ENCODE measurements at regions not wholly inside any gene's neighbourhood (a gene's known extent, or its start where the extent isn't known, plus 50 kb on each side); places are given as distances from the start of the nearest gene placed in this dataset.

DNA sequence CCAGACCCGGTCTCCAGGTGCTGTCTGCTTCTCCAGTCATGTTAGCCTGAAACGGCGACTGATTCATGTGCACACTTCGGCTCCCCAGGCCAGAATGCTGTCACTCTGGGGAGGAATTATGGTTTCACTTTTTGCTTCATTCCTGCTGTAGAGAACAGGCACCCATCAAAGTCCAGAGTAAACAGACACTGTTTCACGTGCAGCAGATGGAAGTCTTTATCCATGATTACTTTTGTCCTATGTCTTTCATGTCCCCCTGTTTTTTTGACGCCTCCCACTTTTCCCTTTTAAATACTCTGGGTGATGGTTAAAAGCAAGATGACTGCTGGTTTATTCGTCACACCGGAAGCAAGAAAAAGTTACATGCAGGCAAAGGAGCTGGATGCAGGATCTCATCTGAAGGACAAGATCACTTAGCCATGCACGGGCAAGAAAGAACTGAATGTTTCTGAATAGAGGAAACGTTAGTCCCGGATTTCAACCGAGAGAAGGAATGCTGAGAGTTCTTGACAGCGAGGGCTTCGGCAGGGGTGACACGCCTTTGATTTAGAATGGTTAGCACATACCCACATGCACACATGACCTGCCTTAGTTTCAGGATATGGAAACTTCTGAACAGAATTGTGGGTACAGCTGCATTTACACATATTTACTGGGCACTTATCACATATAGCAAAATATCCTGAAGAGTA lies 250.0 kb upstream of the KLF6 start:
- Histone ChIP-seq H3K27me3 (ENCODE audit: insufficient read depth, poor library complexity, severe bottlenecking) (no peaks in the 10 kb centered on the region), H3K4me3 (replicated peaks; ENCODE audit: insufficient read depth, low read length) (no peak overlapping the region), H3K27ac (replicated peaks) (no peak overlapping the region)
- DNase-seq (ENCODE audit: low read depth in 1 of 2, low spot score in 1 of 2) = no peak
- TF ChIP-seq POLR2AphosphoS5 (IDR thresholded peaks at IDR 0.05; ENCODE audit: low read depth) = no peak
- TF ChIP-seq GABPA (IDR thresholded peaks at IDR 0.05; ENCODE audit: low read depth) = no peak
- TF ChIP-seq SPI1 (IDR thresholded peaks at IDR 0.05; ENCODE audit: borderline replicate concordance, low read depth) = no peak
- TF ChIP-seq, protein P1, sequence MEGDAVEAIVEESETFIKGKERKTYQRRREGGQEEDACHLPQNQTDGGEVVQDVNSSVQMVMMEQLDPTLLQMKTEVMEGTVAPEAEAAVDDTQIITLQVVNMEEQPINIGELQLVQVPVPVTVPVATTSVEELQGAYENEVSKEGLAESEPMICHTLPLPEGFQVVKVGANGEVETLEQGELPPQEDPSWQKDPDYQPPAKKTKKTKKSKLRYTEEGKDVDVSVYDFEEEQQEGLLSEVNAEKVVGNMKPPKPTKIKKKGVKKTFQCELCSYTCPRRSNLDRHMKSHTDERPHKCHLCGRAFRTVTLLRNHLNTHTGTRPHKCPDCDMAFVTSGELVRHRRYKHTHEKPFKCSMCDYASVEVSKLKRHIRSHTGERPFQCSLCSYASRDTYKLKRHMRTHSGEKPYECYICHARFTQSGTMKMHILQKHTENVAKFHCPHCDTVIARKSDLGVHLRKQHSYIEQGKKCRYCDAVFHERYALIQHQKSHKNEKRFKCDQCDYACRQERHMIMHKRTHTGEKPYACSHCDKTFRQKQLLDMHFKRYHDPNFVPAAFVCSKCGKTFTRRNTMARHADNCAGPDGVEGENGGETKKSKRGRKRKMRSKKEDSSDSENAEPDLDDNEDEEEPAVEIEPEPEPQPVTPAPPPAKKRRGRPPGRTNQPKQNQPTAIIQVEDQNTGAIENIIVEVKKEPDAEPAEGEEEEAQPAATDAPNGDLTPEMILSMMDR (IDR thresholded peaks at IDR 0.05; ENCODE audit: insufficient read depth, low read length) = no peak
- TF ChIP-seq, protein P2, sequence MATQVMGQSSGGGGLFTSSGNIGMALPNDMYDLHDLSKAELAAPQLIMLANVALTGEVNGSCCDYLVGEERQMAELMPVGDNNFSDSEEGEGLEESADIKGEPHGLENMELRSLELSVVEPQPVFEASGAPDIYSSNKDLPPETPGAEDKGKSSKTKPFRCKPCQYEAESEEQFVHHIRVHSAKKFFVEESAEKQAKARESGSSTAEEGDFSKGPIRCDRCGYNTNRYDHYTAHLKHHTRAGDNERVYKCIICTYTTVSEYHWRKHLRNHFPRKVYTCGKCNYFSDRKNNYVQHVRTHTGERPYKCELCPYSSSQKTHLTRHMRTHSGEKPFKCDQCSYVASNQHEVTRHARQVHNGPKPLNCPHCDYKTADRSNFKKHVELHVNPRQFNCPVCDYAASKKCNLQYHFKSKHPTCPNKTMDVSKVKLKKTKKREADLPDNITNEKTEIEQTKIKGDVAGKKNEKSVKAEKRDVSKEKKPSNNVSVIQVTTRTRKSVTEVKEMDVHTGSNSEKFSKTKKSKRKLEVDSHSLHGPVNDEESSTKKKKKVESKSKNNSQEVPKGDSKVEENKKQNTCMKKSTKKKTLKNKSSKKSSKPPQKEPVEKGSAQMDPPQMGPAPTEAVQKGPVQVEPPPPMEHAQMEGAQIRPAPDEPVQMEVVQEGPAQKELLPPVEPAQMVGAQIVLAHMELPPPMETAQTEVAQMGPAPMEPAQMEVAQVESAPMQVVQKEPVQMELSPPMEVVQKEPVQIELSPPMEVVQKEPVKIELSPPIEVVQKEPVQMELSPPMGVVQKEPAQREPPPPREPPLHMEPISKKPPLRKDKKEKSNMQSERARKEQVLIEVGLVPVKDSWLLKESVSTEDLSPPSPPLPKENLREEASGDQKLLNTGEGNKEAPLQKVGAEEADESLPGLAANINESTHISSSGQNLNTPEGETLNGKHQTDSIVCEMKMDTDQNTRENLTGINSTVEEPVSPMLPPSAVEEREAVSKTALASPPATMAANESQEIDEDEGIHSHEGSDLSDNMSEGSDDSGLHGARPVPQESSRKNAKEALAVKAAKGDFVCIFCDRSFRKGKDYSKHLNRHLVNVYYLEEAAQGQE (IDR thresholded peaks at IDR 0.05; ENCODE audit: insufficient replicate concordance, low read depth) = no peak

DNA sequence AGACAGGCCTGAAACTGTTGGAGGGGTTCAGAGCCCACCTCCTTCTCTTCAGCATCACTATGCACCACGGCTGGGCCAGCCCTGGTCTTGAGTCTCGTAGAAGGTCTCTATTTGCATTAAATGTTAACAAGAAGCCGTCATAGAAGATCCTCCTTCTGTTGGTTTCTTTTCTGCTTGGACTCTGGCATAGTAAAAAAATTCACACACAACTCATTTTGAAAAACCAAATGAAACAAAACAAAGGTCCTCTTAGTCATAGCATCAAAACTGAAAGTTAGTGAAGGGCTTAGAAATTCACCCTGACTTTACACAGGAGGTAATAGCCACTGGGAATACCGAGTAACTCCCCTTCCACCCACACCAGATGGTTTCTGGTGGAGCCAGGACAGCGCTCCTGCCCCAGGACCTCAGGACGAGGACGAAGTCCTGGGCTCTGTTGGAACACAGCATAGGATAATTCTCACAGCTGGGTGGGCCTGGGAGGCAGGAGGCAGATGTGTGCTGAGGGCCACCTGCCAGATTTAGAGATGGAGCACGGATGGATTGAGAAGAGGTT lies 248.4 kb upstream of the KLF6 start:
- H3K4me3 ChIP-seq (replicated peaks; ENCODE audit: insufficient read depth, low read length) = no peak overlapping the region
- no peak for DNase-seq (ENCODE audit: low read depth in 1 of 2, low spot score in 1 of 2)
- no peak for TF ChIP-seq SPI1 (IDR thresholded peaks at IDR 0.05; ENCODE audit: borderline replicate concordance, low read depth)
- TF ChIP-seq GABPA (IDR thresholded peaks at IDR 0.05; ENCODE audit: low read depth) = no peak
- no peak for TF ChIP-seq POLR2AphosphoS5 (IDR thresholded peaks at IDR 0.05; ENCODE audit: low read depth)
- TF ChIP-seq, protein P2 (IDR thresholded peaks at IDR 0.05; ENCODE audit: insufficient replicate concordance, low read depth) = no peak
- TF ChIP-seq, protein P1 (IDR thresholded peaks at IDR 0.05; ENCODE audit: insufficient read depth, low read length) = no peak
- no peaks in the 10 kb centered on the region for H3K27me3 ChIP-seq (ENCODE audit: insufficient read depth, poor library complexity, severe bottlenecking)
- H3K27ac ChIP-seq (replicated peaks) = no peak overlapping the region

DNA sequence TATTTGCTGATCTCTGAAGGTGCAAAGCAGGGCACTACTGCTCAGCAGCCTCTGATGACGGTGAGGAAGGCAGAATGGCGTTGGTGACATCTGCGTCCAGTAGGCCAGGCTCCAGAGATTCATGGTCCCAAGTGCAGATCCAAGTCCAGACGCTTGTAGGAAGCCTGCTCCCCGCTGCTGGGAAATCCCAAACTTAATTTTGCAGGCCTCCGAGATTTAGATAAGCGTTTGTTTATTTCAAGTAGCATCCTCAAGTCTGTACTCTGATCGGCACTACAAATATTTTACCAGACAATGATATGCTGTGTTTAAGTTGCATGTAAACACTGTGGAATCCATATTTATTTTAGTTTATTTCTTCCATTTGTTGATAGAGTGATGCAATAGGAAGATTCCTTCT lies 244.9 kb upstream of the KLF6 start:
- DNase-seq (ENCODE audit: low read depth in 1 of 2, low spot score in 1 of 2) = no peak
- TF ChIP-seq, protein P2 (IDR thresholded peaks at IDR 0.05; ENCODE audit: insufficient replicate concordance, low read depth) = no peak
- TF ChIP-seq, protein P1 (IDR thresholded peaks at IDR 0.05; ENCODE audit: insufficient read depth, low read length) = no peak
- TF ChIP-seq GABPA (IDR thresholded peaks at IDR 0.05; ENCODE audit: low read depth) = no peak
- TF ChIP-seq POLR2AphosphoS5 (IDR thresholded peaks at IDR 0.05; ENCODE audit: low read depth) = no peak
- no peak for TF ChIP-seq SPI1 (IDR thresholded peaks at IDR 0.05; ENCODE audit: borderline replicate concordance, low read depth)
- Histone ChIP-seq H3K4me3 (replicated peaks; ENCODE audit: insufficient read depth, low read length) (no peak overlapping the region), H3K27ac (replicated peaks) (no peak overlapping the region), H3K27me3 (ENCODE audit: insufficient read depth, poor library complexity, severe bottlenecking) (no peaks in the 10 kb centered on the region)
